NCI-H187 (cell line): ENCODE measurements at regions not wholly inside any gene's neighbourhood (a gene's known extent, or its start where the extent isn't known, plus 50 kb on each side); places are given as distances from the start of the nearest gene placed in this dataset.

ENCODE experiments used
- DNase-seq, 2 experiments: peaks; one replicate each; lab custom pipeline; 2025; lab: John Stamatoyannopoulos, UW

- DNase-seq = no peak
Measured at GRCh38 chr2:30371028-30371689, 75.9 kb upstream of the LCLAT1 start.

GRCh38 chr2:30371772-30372373, 75.2 kb upstream of the LCLAT1 start:
- DNase-seq = no peak

- DNase-seq = no peak
Measured at GRCh38 chr2:30372826-30373225, 74.2 kb upstream of the LCLAT1 start.

GRCh38 chr2:30373881-30374302, 73.2 kb upstream of the LCLAT1 start:
- DNase-seq = no peak

GRCh38 chr2:30374380-30374779, 72.7 kb upstream of the LCLAT1 start:
- no peak for DNase-seq

GRCh38 chr2:30375915-30376314, 71.1 kb upstream of the LCLAT1 start:
- no peak for DNase-seq

GRCh38 chr2:30379481-30379880, 67.6 kb upstream of the LCLAT1 start:
- DNase-seq = no peak

GRCh38 chr2:30380824-30381223, 66.2 kb upstream of the LCLAT1 start:
- no peak for DNase-seq

GRCh38 chr2:30382162-30382783, 64.8 kb upstream of the LCLAT1 start:
- DNase-seq = no peak

- DNase-seq = peak; percentile 76 to 85
Measured at GRCh38 chr2:30382995-30383394, 64.1 kb upstream of the LCLAT1 start.

- no peak for DNase-seq
Measured at GRCh38 chr2:30385327-30385726, 61.7 kb upstream of the LCLAT1 start.

GRCh38 chr2:30392097-30392496, 54.9 kb upstream of the LCLAT1 start:
- no peak for DNase-seq

GRCh38 chr2:30393510-30393909, 53.5 kb upstream of the LCLAT1 start:
- DNase-seq = no peak

- no peak for DNase-seq
Measured at GRCh38 chr2:30394096-30394495, 53.0 kb upstream of the LCLAT1 start.

GRCh38 chr2:30396436-30397232, 50.4 kb upstream of the LCLAT1 start:
- no peak for DNase-seq
